ENCODE measurements at regions not wholly inside any gene's neighbourhood (a gene's known extent, or its start where the extent isn't known, plus 50 kb on each side); places are given as distances from the start of the nearest gene placed in this dataset.

DNA sequence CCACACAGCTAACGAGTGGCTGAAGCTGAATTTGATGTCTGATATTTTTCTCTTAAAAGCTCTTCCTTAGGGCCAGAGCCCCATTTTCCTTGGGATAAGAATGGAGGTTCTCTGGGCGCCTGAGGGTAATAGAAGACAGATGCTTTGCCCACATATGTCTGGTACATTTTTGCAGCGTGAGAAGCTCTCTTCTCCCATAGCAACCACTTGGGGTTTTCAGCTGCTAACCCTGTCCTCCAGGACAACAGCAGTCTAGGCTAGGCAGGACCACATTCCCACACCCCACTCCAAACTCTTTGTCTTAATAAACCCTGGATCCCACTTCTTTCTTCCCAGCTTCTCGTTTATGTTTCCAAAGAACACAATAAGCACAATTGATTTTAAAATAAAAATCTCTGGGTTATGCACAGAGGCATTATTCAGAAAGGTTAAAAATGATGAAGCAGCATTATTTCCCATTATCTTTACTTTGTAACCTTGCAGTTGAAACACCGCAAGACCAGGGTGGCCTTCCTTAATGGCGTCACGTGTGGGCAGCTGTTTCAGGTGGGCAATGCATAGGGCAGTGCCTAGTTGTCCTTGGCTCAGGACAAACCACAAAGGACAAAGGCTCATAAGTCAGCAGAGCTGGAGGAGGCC, 56.5 kb upstream of the NTRK3 start:
- DNase-seq (ENCODE audit: low read depth): peak; percentile 64
- H3K4me1 ChIP-seq (ENCODE audit: control insufficient read depth, insufficient read depth, low read length): no peaks in the 10 kb centered on the region
- no peaks in the 10 kb centered on the region for H3K36me3 ChIP-seq (ENCODE audit: control insufficient read depth, insufficient read depth, low read length, severe bottlenecking)
- peaks cover 4% of the 10 kb centered on the region for H3K9me3 ChIP-seq (ENCODE audit: control insufficient read depth, low read length)
- no peak overlapping the region for H3K4me3 ChIP-seq (ENCODE audit: low read length)
- no peak overlapping the region for H3K9ac ChIP-seq (ENCODE audit: low read length)
- H3K27me3 ChIP-seq (replicated peaks; ENCODE audit: control insufficient read depth, insufficient read depth, low read length): peaks cover 6% of the 10 kb centered on the region

DNA sequence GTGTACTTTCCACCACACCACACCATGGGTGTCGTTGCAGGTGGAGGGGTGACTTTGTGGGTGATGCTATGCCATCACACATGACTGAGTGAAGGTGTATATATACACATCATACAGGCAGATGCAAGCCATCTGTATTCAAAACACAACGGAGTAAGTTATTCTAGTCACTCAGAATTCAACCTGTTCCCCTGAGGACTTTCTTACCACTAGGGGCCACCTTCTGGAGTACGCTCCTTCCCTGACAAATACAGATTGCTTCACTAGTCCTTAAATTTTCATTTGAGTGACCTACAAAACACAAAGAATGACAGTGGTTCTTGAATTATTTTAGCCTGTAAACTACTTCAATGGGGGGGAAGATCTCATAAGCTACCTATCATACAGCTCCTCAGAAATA, 52.8 kb upstream of the NTRK3 start:
- Histone ChIP-seq H3K9ac (ENCODE audit: low read length) (no peak overlapping the region), H3K4me1 (ENCODE audit: control insufficient read depth, insufficient read depth, low read length) (no peaks in the 10 kb centered on the region), H3K27me3 (replicated peaks; ENCODE audit: control insufficient read depth, insufficient read depth, low read length) (peaks cover 11% of the 10 kb centered on the region), H3K36me3 (ENCODE audit: control insufficient read depth, insufficient read depth, low read length, severe bottlenecking) (no peaks in the 10 kb centered on the region), H3K9me3 (ENCODE audit: control insufficient read depth, low read length) (no peaks in the 10 kb centered on the region), H3K4me3 (ENCODE audit: low read length) (no peak overlapping the region)
- DNase-seq (ENCODE audit: low read depth): no peak

GRCh38 chr15:88307344-88307743, 50.8 kb upstream of the NTRK3 start:
- no peaks in the 10 kb centered on the region for H3K4me1 ChIP-seq (ENCODE audit: control insufficient read depth, insufficient read depth, low read length)

More at GRCh38 chr15:88307344-88307743, 50.8 kb upstream of the NTRK3 start:
- Histone ChIP-seq H3K27me3 (replicated peaks; ENCODE audit: control insufficient read depth, insufficient read depth, low read length) (peaks cover 19% of the 10 kb centered on the region), H3K4me3 (ENCODE audit: low read length) (no peak overlapping the region), H3K9ac (ENCODE audit: low read length) (no peak overlapping the region), H3K36me3 (ENCODE audit: control insufficient read depth, insufficient read depth, low read length, severe bottlenecking) (no peaks in the 10 kb centered on the region), H3K9me3 (ENCODE audit: control insufficient read depth, low read length) (no peaks in the 10 kb centered on the region)
- DNase-seq (ENCODE audit: low read depth): no peak
